ENCODE measurements at regions not wholly inside any gene's neighbourhood (a gene's known extent, or its start where the extent isn't known, plus 50 kb on each side); places are given as distances from the start of the nearest gene placed in this dataset.
"Not testable (repeated sequence)": the region's sequence is repeated elsewhere in the genome, so short reads cannot be mapped to it uniquely, and the experiment has no call there.

GRCh38 chr7:53229202-53229601 is 193.8 kb downstream of the POM121L12 start:
- DNase-seq (ENCODE audit: low read depth) = no peak
- no peak overlapping the region for H3K4me3 ChIP-seq (ENCODE audit: low read depth, low read length)

DNA sequence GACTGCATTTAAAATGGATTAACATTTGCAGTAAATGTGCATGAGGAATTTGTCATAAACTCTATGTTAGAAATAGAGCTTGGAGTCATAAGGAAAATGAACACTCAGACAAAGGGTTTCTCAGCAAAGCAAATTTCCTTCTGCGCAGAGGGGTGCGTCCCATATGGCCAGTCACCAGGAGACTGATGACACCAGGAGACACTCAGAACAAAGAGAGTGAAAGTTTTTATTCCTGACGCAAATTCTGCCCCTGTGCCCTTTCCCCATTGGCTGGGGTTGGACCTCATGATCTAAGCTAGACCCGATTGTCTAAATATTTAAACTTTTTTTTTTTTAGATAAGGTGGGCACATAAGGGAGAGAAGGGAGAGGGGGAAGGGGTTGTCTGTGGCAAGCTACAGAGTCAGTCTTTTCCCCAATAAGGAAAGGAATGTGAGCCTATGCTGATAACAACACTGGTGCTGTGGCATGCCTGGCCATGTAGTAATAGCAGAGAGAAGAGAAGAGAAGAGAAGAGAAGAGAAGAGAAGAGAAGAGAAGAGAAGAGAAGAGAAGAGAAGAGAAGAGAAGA is 202.0 kb downstream of the POM121L12 start:
- H3K4me3 ChIP-seq (ENCODE audit: low read depth, low read length) = no peak overlapping the region
- no peak for DNase-seq (ENCODE audit: low read depth)

DNA sequence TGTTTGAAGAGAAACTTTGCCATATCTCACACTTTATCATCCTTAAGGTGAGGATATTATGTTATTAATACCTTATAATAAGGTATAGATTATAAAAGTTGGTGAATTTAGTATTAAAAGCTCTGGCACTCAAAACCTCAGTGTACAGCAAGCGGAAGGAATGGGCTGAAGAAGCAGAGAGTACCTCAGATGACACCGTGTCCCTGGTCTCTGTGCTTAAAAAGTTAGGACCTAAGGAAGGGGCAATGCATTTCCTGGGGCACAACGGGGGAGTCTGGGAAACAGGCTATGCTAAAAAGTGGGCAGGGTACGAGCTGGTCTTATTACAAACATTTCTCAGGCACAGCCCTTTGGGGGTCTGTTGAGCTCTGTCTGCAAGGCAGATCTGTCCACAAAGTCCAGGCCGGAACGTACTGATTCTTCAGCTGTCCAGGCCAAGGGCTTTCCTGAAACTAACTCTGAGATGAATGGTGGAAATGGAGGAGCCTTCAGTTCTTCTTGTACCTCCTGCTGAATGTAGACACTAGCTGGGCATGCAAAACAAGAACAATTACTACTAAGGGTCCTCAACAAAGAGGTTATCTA is 202.7 kb downstream of the POM121L12 start:
- no peak overlapping the region for H3K4me3 ChIP-seq (ENCODE audit: low read depth, low read length)
- no peak for DNase-seq (ENCODE audit: low read depth)

DNA sequence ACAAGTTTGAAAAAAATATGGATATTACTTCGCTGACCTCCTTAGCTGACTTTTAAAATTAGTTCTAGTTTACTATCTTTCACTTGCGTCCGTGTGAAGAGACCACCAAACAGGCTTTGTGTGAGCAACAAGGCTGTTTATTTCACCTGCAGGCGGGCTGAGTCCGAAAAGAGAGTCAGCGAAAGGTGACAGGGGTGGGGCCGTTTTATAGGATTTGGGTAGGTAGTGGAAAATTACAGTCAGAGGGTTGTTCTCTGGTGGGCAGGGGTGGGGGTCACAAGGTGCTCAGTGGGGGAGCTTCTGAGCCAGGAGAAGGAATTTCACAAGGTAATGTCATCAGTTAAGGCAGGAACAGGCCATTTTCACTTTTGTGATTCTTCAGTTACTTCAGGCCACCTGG is 203.7 kb downstream of the POM121L12 start:
- not testable (repeated sequence) for DNase-seq (ENCODE audit: low read depth)

DNA sequence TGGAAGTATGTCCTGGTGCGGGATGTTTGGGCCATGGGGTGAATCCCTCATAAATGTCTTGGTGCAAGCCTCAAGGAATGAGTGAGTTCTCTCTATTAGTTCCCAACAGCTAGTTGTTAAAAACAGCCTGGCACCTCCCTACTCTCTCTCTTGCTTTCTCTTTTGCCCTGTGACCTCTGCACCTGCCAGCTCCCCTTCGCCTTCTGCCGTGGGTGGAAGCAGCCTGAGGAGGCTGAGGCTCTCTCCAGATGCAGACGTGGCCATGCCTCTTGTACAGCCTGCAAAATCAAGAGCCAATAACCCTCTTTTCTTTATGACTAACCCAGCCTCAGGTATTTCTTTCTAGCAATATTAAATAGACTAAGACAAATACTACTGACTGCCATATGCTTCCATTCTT is 210.3 kb downstream of the POM121L12 start:
- no peak for DNase-seq (ENCODE audit: low read depth)
- no peak overlapping the region for H3K4me3 ChIP-seq (ENCODE audit: low read depth, low read length)

More for the DNA sequence above, 203.7 kb downstream of the POM121L12 start:
- H3K4me3 ChIP-seq (ENCODE audit: low read depth, low read length) = not testable (repeated sequence)

- H3K4me3 ChIP-seq (ENCODE audit: low read depth, low read length) = no peak overlapping the region
- DNase-seq (ENCODE audit: low read depth) = no peak
These were observed 211.5 kb downstream of the POM121L12 start for GRCh38 chr7:53246957-53247356.

- DNase-seq (ENCODE audit: low read depth) = no peak
- H3K4me3 ChIP-seq (ENCODE audit: low read depth, low read length) = no peak overlapping the region
These were observed 217.1 kb downstream of the POM121L12 start for GRCh38 chr7:53252539-53252938.

DNA sequence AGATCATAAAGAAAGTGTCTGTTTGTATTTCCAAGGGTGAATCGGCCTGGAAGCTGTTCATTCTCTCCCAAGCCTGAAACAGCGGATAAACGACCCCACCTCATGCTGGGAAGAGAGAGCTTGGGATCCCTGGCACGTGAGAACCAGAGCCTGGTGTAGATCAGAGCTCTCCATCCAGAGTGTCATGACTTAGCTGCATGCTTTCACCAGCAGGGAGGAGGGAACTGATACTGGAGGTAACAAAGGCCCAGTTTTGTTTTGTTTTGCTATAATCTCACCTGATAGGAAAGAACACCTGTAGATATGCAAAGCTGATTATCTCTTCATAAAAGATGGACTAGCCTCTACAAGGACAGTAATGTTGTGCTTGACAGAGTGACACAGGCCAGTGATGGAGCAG is 236.6 kb downstream of the POM121L12 start:
- H3K4me3 ChIP-seq (ENCODE audit: low read depth, low read length) = no peak overlapping the region
- no peak for DNase-seq (ENCODE audit: low read depth)

GRCh38 chr7:53281312-53281711 is 245.9 kb downstream of the POM121L12 start:
- H3K4me3 ChIP-seq (ENCODE audit: low read depth, low read length) = no peak overlapping the region
- no peak for DNase-seq (ENCODE audit: low read depth)

DNA sequence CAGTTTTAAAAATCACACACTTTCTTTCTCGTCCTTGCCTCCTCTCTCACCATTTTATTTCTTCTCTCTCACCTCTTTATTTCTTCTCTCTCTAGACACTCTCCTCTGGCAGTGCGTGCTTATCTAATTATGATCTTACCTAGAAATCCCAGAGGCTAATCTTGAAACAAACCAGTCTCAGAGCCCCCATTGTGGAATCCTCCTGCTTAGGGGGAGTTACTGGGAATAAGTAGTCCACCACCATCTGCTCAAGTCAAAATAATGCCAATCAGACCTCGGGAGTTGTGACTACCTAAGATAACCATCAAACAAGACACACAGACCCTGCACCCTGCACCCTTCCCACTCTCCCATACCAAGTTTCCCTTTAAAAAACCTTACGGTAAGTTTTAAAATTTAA is 256.9 kb downstream of the POM121L12 start:
- DNase-seq (ENCODE audit: low read depth) = no peak
- H3K4me3 ChIP-seq (ENCODE audit: low read depth, low read length) = no peak overlapping the region

GRCh38 chr7:53302496-53303246 is 267.2 kb downstream of the POM121L12 start:
- H3K4me3 ChIP-seq (ENCODE audit: low read depth, low read length) = no peak overlapping the region
- DNase-seq (ENCODE audit: low read depth) = no peak

GRCh38 chr7:53303781-53304180 is 268.3 kb downstream of the POM121L12 start:
- DNase-seq (ENCODE audit: low read depth) = no peak
- no peak overlapping the region for H3K4me3 ChIP-seq (ENCODE audit: low read depth, low read length)

DNA sequence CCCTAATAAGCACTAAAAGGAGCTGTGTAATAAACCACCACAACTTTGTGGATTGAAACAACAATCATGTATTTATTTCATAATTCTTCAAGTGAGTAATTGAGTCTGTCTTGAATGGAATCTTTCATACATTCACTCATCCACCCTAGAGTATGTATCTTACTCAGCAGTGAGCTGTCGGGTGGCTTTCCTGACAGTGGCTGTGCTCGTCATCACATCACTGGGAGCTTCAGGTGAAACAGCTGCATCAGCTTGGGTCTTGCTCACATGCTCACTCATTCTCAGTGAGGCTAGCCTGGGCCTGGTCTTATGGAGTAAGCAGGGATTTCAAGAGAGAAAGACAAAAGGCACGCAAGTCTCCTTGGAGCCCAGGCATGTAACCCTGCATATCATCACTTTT is 271.4 kb downstream of the POM121L12 start:
- no peak for DNase-seq (ENCODE audit: low read depth)
- H3K4me3 ChIP-seq (ENCODE audit: low read depth, low read length) = no peak overlapping the region

DNA sequence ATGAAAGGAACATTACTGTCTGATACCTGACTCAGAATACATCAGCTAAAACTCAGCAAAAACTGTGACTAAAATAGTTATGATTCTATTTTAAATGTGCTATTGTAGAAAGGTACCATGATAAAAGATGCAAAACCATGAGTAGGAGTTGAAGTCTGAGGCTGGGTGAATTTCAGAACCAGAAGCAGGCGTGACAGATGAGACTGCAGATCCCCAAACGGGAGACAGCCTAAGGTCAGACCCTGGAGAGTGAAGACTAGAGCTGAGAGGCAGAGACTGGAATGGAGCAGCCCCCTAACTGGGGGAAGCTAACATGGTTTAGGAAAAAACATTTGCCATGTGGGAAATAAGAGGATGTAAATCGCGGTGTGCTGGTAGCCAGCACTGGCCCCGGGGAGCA is 275.8 kb downstream of the POM121L12 start:
- H3K4me3 ChIP-seq (ENCODE audit: low read depth, low read length) = no peak overlapping the region
- DNase-seq (ENCODE audit: low read depth) = no peak

DNA sequence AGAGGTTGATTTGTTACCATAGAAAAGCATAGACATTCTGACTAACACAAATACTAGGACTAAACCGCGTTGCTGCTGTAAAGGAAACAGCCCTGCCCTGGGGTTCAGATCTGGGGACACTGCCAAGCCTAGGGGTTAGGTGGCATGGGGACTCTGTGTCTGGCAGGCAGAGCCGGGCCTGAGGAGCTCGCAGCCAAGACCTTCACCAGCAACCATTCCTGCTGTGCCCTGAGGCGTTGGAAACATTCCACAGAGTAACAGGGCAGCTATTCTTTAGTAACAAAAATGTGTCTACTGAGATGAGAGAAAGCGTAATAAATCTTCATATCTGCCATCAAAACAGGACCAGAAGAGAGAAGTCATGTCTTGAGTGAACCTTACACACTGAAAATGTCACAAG is 280.5 kb downstream of the POM121L12 start:
- H3K4me3 ChIP-seq (ENCODE audit: low read depth, low read length) = no peak overlapping the region
- DNase-seq (ENCODE audit: low read depth) = no peak

- no peak overlapping the region for H3K4me3 ChIP-seq (ENCODE audit: low read depth, low read length)
- DNase-seq (ENCODE audit: low read depth) = no peak
These were observed 283.1 kb downstream of the POM121L12 start for GRCh38 chr7:53318566-53318965.

GRCh38 chr7:53325061-53325460 is 289.6 kb downstream of the POM121L12 start:
- no peak overlapping the region for H3K4me3 ChIP-seq (ENCODE audit: low read depth, low read length)
- no peak for DNase-seq (ENCODE audit: low read depth)

GRCh38 chr7:53326634-53327033 is 291.2 kb downstream of the POM121L12 start:
- no peak overlapping the region for H3K4me3 ChIP-seq (ENCODE audit: low read depth, low read length)
- no peak for DNase-seq (ENCODE audit: low read depth)

DNA sequence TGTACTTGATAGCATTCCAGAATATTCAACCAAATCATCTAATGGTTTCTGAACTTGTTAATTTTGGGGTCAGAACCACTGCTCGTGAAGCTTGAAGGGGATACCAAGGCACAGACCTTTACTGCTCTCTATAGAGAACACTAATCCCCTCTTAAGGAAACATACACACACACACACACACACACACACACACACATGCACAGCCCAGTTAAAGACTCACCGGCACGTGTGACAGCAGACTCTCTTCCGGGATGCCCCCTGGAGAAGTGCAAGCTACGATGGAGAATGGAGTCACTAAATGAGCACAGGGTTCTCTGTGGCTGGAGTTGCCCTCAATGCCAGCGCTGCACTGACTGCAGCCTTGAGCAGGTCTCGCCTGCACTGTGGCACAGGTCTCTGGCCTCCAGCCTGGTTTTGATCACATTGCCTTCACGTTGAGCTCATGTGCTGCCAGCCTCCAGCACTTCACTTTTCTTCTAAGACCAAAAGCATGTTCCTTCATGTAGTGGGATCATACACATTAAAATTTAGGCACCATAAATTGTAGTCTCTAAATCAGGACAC is 300.8 kb downstream of the POM121L12 start:
- DNase-seq (ENCODE audit: low read depth) = no peak
- H3K4me3 ChIP-seq (ENCODE audit: low read depth, low read length) = no peak overlapping the region

DNA sequence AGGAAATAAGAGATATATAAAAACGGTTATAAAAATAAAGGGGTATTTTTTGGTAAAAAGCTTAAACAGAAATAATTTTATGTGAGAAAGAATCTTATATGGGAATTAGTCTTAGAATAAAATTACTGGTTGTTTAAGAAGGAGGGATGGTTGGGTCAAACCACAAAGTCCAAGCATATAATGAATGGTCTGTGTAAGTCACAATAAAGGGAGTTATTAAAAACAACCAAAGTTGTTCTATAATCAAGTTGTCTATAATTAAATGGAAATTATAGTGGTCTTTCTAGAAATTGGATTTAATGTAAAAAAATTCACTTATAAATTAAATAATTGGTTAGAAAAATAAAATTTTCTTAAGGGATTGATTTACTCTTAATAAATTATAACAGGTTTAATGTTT is 304.8 kb downstream of the POM121L12 start:
- DNase-seq (ENCODE audit: low read depth) = no peak
- no peak overlapping the region for H3K4me3 ChIP-seq (ENCODE audit: low read depth, low read length)

GRCh38 chr7:53350241-53350640 is 314.8 kb downstream of the POM121L12 start:
- no peak for DNase-seq (ENCODE audit: low read depth)
- H3K4me3 ChIP-seq (ENCODE audit: low read depth, low read length) = no peak overlapping the region
